Coronary artery (tissue), 2 donors: ENCODE measurements at regions not wholly inside any gene's neighbourhood (a gene's known extent, or its start where the extent isn't known, plus 50 kb on each side); places are given as distances from the start of the nearest gene placed in this dataset.

Experiments
- DNase-seq: peaks from one replicate; pipeline ENCODE4 v3.0.0-alpha.2; 2017; ENCODE audit warnings: low spot score
- H3K27ac ChIP-seq, 2 donors: fragments of 200-600 bp; sonication (generic); one replicate each; pipeline ENCODE4 v1.5.1; 2016 to 2019
- H3K4me3 ChIP-seq: fragments of 200-600 bp; sonication (generic); 2 replicates; pipeline ENCODE4 v1.5.1; 2016; ENCODE audit warnings: mild to moderate bottlenecking, moderate library complexity
- CTCF ChIP-seq: fragments of 200-600 bp; sonication (generic); IDR thresholded peaks from one replicate; pipeline ENCODE4 v1.5.1; 2019; ENCODE audit warnings: antibody characterized with exemption

- H3K4me3 ChIP-seq, result no peak overlapping the region
- TF ChIP-seq CTCF, result no peak
- no peak for DNase-seq
Measured at GRCh38 chr16:86337581-86338402, 172.5 kb upstream of the FOXF1 start.

GRCh38 chr16:86338403-86339115 lies 171.8 kb upstream of the FOXF1 start:
- Histone ChIP-seq H3K27ac (no peak overlapping the region), H3K4me3 (no peak overlapping the region)
- no peak for DNase-seq
- no peak for TF ChIP-seq CTCF

More at GRCh38 chr16:86337581-86338402, 172.5 kb upstream of the FOXF1 start:
- no peak overlapping the region for H3K27ac ChIP-seq

- DNase-seq, result no peak
- no peak for TF ChIP-seq CTCF
- no peak overlapping the region for H3K4me3 ChIP-seq
- peak overlapping the region; percentile 61 to 89 for H3K27ac ChIP-seq
Measured at GRCh38 chr16:86342161-86342834, 168.0 kb upstream of the FOXF1 start.

- peak overlapping the region; percentile 59 for H3K4me3 ChIP-seq
- DNase-seq, result peak; percentile 87
- peak overlapping the region; percentile 61 to 89 for H3K27ac ChIP-seq
- no peak for TF ChIP-seq CTCF
Measured at GRCh38 chr16:86343027-86343795, 167.1 kb upstream of the FOXF1 start.

- Histone ChIP-seq H3K27ac (peak overlapping the region; percentile 17 to 78), H3K4me3 (peak overlapping the region; percentile 59)
- no peak for DNase-seq
- no peak for TF ChIP-seq CTCF
Measured at GRCh38 chr16:86343796-86344585, 166.3 kb upstream of the FOXF1 start.

GRCh38 chr16:86344586-86344871 lies 165.8 kb upstream of the FOXF1 start:
- no peak for TF ChIP-seq CTCF
- no peak for DNase-seq
- Histone ChIP-seq H3K27ac (no peak overlapping the region), H3K4me3 (no peak overlapping the region)
